ENCODE measurements at regions not wholly inside any gene's neighbourhood (a gene's known extent, or its start where the extent isn't known, plus 50 kb on each side); places are given as distances from the start of the nearest gene placed in this dataset.

DNA sequence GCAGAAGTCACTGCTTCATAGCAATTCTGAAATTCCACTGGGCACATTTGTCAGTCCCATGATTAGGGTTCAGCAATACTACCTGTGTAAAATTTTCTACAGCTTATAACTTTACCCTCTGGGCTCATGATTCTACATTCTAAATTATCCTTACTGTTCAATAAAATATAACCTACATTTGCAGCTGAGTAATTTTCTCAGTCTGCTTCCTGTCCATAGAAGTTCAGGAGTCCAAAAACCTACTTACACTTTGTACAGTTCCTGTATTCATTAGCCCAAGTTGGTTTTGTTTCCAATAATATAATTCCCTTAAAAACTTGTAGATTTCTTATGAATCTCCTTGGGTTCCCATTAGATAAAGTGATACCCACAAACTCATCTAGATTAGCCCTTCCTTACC lies 295.3 kb downstream of the SP3 start:
- Histone ChIP-seq H3K4me2 (ENCODE audit: low read depth, low read length, poor library complexity, severe bottlenecking) (no peak overlapping the region), H3K27me3 (ENCODE audit: insufficient read depth, low read length, poor library complexity, severe bottlenecking) (no peaks in the 10 kb centered on the region), H3K9ac (ENCODE audit: low read depth, low read length, poor library complexity, severe bottlenecking) (no peak overlapping the region), H3F3A (ENCODE audit: low read depth) (no peaks in the 10 kb centered on the region), H3K9me2 (replicated peaks; ENCODE audit: low read depth, low read length) (no peaks in the 10 kb centered on the region), H3K9me3 (ENCODE audit: insufficient read depth, low read depth, low read length) (no peaks in the 10 kb centered on the region), H3K4me1 (ENCODE audit: insufficient read depth, low read length, poor library complexity, severe bottlenecking) (no peaks in the 10 kb centered on the region), H2AFZ (ENCODE audit: low read length) (no peak overlapping the region), H3K36me3 (ENCODE audit: insufficient read depth, low read length) (no peaks in the 10 kb centered on the region), H3K4me3 (ENCODE audit: low read length, poor library complexity, severe bottlenecking) (no peak overlapping the region), H4K20me1 (ENCODE audit: insufficient read depth, low read length, poor library complexity, severe bottlenecking) (no peaks in the 10 kb centered on the region), H3K79me2 (ENCODE audit: insufficient read depth, low read length) (no peaks in the 10 kb centered on the region)
- TF ChIP-seq EZH2phosphoT487 (IDR thresholded peaks at IDR 0.05; ENCODE audit: borderline replicate concordance) = no peak
- TF ChIP-seq, protein P1, sequence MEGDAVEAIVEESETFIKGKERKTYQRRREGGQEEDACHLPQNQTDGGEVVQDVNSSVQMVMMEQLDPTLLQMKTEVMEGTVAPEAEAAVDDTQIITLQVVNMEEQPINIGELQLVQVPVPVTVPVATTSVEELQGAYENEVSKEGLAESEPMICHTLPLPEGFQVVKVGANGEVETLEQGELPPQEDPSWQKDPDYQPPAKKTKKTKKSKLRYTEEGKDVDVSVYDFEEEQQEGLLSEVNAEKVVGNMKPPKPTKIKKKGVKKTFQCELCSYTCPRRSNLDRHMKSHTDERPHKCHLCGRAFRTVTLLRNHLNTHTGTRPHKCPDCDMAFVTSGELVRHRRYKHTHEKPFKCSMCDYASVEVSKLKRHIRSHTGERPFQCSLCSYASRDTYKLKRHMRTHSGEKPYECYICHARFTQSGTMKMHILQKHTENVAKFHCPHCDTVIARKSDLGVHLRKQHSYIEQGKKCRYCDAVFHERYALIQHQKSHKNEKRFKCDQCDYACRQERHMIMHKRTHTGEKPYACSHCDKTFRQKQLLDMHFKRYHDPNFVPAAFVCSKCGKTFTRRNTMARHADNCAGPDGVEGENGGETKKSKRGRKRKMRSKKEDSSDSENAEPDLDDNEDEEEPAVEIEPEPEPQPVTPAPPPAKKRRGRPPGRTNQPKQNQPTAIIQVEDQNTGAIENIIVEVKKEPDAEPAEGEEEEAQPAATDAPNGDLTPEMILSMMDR (conservative IDR thresholded peaks at IDR 0.05; ENCODE audit: low read length) = no peak

DNA sequence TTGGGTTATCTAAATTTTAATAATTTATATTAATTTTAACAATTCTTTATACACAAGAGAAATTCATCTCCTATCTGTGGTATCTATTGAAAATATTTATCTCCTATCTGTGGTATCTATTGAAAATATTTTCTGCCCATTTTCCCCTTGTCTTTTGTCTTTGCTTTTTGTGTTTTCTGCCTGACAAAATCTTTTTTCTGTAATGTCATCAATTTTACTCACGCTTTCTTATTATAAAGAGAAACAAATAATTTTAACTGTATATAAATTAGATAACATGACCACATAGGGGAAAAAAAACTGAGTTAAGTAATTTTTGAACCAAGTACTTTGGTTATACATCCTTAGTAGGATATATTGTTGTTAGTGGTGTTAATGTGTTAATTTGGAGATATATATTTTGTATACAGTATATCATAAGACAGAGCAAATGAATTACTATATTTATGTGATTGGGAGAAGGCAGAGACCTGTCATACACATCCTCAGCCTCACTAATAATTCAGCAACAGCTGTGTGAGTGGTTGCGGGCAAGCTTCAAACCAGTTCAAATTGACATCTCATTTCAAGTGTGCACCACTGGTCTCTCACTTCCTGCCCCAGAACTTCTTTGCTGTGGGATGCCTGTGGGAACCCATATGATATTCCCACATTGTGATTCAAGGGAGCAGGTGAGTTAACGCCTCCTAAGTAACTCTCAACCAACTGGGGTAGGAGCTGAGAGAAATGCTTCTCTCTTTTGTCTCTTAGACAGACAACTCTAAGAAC lies 292.4 kb downstream of the SP3 start:
- no peaks in the 10 kb centered on the region for H3K9me2 ChIP-seq (replicated peaks; ENCODE audit: low read depth, low read length)
- H3K9ac ChIP-seq (ENCODE audit: low read depth, low read length, poor library complexity, severe bottlenecking) = no peak overlapping the region
- H4K20me1 ChIP-seq (ENCODE audit: insufficient read depth, low read length, poor library complexity, severe bottlenecking) = no peaks in the 10 kb centered on the region
- H3F3A ChIP-seq (ENCODE audit: low read depth) = no peaks in the 10 kb centered on the region
- no peaks in the 10 kb centered on the region for H3K36me3 ChIP-seq (ENCODE audit: insufficient read depth, low read length)
- H3K4me1 ChIP-seq (ENCODE audit: insufficient read depth, low read length, poor library complexity, severe bottlenecking) = no peaks in the 10 kb centered on the region
- no peak overlapping the region for H3K4me3 ChIP-seq (ENCODE audit: low read length, poor library complexity, severe bottlenecking)
- TF ChIP-seq EZH2phosphoT487 (IDR thresholded peaks at IDR 0.05; ENCODE audit: borderline replicate concordance) = no peak
- TF ChIP-seq, protein P1 (conservative IDR thresholded peaks at IDR 0.05; ENCODE audit: low read length) = no peak
- H3K4me2 ChIP-seq (ENCODE audit: low read depth, low read length, poor library complexity, severe bottlenecking) = no peak overlapping the region
- H3K9me3 ChIP-seq (ENCODE audit: insufficient read depth, low read depth, low read length) = no peaks in the 10 kb centered on the region
- H3K27me3 ChIP-seq (ENCODE audit: insufficient read depth, low read length, poor library complexity, severe bottlenecking) = no peaks in the 10 kb centered on the region
- no peak overlapping the region for H2AFZ ChIP-seq (ENCODE audit: low read length)
- H3K79me2 ChIP-seq (ENCODE audit: insufficient read depth, low read length) = no peaks in the 10 kb centered on the region

DNA sequence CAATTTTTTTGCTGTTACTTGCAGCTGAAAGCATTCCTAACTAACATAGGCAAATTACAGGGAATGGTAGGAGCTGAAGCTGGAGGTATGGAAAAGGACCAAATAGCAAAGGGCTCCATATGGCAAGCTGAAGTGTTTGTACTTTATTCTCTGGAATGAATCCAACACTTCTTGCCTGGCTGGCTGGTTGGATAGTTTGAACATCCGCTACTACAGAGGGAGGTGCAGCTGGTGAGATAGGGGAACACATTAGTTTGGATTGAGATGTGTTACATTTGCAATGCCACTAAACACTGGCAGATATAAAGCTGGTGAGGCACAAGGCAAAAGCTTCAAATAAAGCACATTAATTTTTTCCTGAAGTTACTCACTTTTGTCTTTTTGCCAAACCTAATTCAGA lies 291.5 kb downstream of the SP3 start:
- Histone ChIP-seq H3K4me3 (ENCODE audit: low read length, poor library complexity, severe bottlenecking) (no peak overlapping the region), H2AFZ (ENCODE audit: low read length) (no peak overlapping the region), H3K4me2 (ENCODE audit: low read depth, low read length, poor library complexity, severe bottlenecking) (no peak overlapping the region), H3K79me2 (ENCODE audit: insufficient read depth, low read length) (no peaks in the 10 kb centered on the region), H3K9ac (ENCODE audit: low read depth, low read length, poor library complexity, severe bottlenecking) (no peak overlapping the region), H3K27me3 (ENCODE audit: insufficient read depth, low read length, poor library complexity, severe bottlenecking) (no peaks in the 10 kb centered on the region), H3K9me2 (replicated peaks; ENCODE audit: low read depth, low read length) (no peaks in the 10 kb centered on the region), H4K20me1 (ENCODE audit: insufficient read depth, low read length, poor library complexity, severe bottlenecking) (no peaks in the 10 kb centered on the region), H3F3A (ENCODE audit: low read depth) (no peaks in the 10 kb centered on the region), H3K9me3 (ENCODE audit: insufficient read depth, low read depth, low read length) (no peaks in the 10 kb centered on the region), H3K4me1 (ENCODE audit: insufficient read depth, low read length, poor library complexity, severe bottlenecking) (no peaks in the 10 kb centered on the region), H3K36me3 (ENCODE audit: insufficient read depth, low read length) (no peaks in the 10 kb centered on the region)
- no peak for TF ChIP-seq EZH2phosphoT487 (IDR thresholded peaks at IDR 0.05; ENCODE audit: borderline replicate concordance)
- TF ChIP-seq, protein P1 (conservative IDR thresholded peaks at IDR 0.05; ENCODE audit: low read length) = no peak
